ENCODE measurements at regions not wholly inside any gene's neighbourhood (a gene's known extent, or its start where the extent isn't known, plus 50 kb on each side); places are given as distances from the start of the nearest gene placed in this dataset.

- no peak for DNase-seq
Observed at GRCh38 chr1:88284066-88284465, 400.0 kb upstream of the PKN2 start.

- no peak for DNase-seq
Observed at GRCh38 chr1:88284666-88285366, 399.3 kb upstream of the PKN2 start.

GRCh38 chr1:88286716-88287115, 397.4 kb upstream of the PKN2 start:
- DNase-seq = no peak

GRCh38 chr1:88288571-88288970, 395.5 kb upstream of the PKN2 start:
- no peak for DNase-seq

- DNase-seq = no peak
Observed at GRCh38 chr1:88289401-88290102, 394.5 kb upstream of the PKN2 start.

- DNase-seq = no peak
Observed at GRCh38 chr1:88291611-88292354, 392.3 kb upstream of the PKN2 start.

- no peak for DNase-seq
Observed at GRCh38 chr1:88293691-88294190, 390.3 kb upstream of the PKN2 start.

- DNase-seq = no peak
Observed at GRCh38 chr1:88296227-88296626, 387.8 kb upstream of the PKN2 start.

- DNase-seq = no peak
Observed at GRCh38 chr1:88296642-88297041, 387.4 kb upstream of the PKN2 start.

- DNase-seq = no peak
Observed at GRCh38 chr1:88298506-88298905, 385.6 kb upstream of the PKN2 start.

GRCh38 chr1:88300752-88301263, 383.3 kb upstream of the PKN2 start:
- DNase-seq = no peak

GRCh38 chr1:88302843-88303486, 381.1 kb upstream of the PKN2 start:
- DNase-seq = no peak

GRCh38 chr1:88311265-88311664, 372.8 kb upstream of the PKN2 start:
- no peak for DNase-seq

GRCh38 chr1:88311907-88312306, 372.2 kb upstream of the PKN2 start:
- DNase-seq = no peak

- DNase-seq = no peak
Observed at GRCh38 chr1:88317396-88317795, 366.7 kb upstream of the PKN2 start.

GRCh38 chr1:88318740-88319139, 365.3 kb upstream of the PKN2 start:
- DNase-seq = no peak

- no peak for DNase-seq
Observed at GRCh38 chr1:88320291-88320690, 363.8 kb upstream of the PKN2 start.

GRCh38 chr1:88321706-88322105, 362.4 kb upstream of the PKN2 start:
- DNase-seq = no peak

- no peak for DNase-seq
Observed at GRCh38 chr1:88324899-88325298, 359.2 kb upstream of the PKN2 start.

- no peak for DNase-seq
Observed at GRCh38 chr1:88327391-88328267, 356.4 kb upstream of the PKN2 start.

GRCh38 chr1:88330201-88330600, 353.9 kb upstream of the PKN2 start:
- DNase-seq = no peak

GRCh38 chr1:88333086-88333695, 350.9 kb upstream of the PKN2 start:
- DNase-seq = no peak
